ENCODE measurements at regions not wholly inside any gene's neighbourhood (a gene's known extent, or its start where the extent isn't known, plus 50 kb on each side); places are given as distances from the start of the nearest gene placed in this dataset.

DNA sequence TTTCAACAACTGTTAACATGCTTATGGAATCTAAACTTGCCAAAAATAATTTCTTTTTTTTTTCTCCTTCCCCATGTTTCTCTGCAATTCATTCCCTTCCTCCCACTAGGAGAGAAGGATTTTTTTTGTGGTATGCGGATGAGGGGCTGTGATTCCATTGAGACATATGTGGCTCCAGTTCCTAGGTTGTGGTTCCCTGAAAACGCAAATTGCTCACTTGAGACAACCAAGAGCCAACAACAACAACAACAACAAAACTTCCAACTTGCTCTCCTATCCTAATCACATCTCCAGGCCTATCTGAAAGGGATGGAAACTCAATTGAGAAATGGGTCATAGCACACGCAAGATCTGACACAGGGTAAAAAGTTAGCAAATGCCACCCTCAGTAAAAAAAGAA, 406.5 kb upstream of the TGFBR2 start:
- no peak for ATAC-seq
- Mint-ChIP-seq H3K27ac (no peak overlapping the region), H3K36me3 (no peaks in the 10 kb centered on the region), H3K27me3 (no peaks in the 10 kb centered on the region), H3K4me3 (no peak overlapping the region), H3K9me3 (no peaks in the 10 kb centered on the region), H3K4me1 (peaks cover 2 to 6% (median 5%) of the 10 kb centered on the region in 4 donors)
- POLR2A ChIA-PET: interaction anchor here (0.9 to 1.5 kb wide), 3 partner anchors 429 to 551 kb away, joined by 3 to 5 read pairs (median 3); no protein-coding TSS in a partner anchor
- no peak for DNase-seq

DNA sequence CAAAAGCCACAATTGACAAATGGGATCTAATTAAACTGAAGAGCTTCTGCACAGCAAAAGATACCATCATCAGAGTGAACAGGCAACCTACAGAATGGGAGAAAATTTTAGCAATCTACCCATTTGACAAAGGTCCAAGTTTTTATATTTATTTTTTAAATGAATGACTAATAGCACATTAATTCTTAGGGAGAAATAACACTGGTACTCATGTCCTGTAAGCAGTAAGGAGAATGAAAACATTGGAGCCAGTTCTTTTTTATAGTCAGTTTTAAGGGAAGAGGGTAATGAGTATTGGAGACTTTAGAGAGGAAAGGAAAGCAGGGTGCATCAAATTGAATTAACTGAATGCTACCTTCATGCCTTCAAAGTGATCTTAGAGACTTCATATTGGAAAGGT, 404.7 kb upstream of the TGFBR2 start:
- H3K27ac Mint-ChIP-seq: no peak overlapping the region

DNA sequence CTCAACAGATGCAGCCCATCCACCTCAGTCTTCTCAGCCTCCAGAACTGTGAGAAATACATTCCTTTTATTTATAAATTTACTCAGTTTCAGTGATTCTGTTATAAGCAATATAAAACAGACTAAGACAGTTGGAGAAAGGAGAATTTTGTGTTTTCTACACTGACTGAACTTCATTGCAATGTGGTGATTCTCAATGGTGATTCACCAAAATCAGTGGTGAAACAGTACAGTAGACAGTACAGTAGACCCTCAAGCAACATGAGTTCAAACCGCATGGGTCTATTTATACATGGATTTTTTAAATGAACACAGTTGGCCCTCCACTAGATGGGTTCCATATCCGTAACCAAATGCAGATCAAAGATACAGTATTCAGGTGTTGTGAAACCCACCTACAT, 403.1 kb upstream of the TGFBR2 start:
- POLR2A ChIA-PET: interaction anchor here (0.5 kb wide), 1 partner anchor 293 kb away, joined by 3 read pairs; no protein-coding TSS in a partner anchor

More for the DNA sequence above, 404.7 kb upstream of the TGFBR2 start:
- ATAC-seq (no peak), DNase-seq (no peak)
- POLR2A ChIA-PET: no interaction called here
- H3K36me3 Mint-ChIP-seq: no peaks in the 10 kb centered on the region
- H3K4me1 Mint-ChIP-seq: peaks cover 11 to 19% (median 13%) of the 10 kb centered on the region in 4 donors
- no peaks in the 10 kb centered on the region for H3K9me3 Mint-ChIP-seq
- H3K4me3 Mint-ChIP-seq: no peak overlapping the region
- no peaks in the 10 kb centered on the region for H3K27me3 Mint-ChIP-seq

DNA sequence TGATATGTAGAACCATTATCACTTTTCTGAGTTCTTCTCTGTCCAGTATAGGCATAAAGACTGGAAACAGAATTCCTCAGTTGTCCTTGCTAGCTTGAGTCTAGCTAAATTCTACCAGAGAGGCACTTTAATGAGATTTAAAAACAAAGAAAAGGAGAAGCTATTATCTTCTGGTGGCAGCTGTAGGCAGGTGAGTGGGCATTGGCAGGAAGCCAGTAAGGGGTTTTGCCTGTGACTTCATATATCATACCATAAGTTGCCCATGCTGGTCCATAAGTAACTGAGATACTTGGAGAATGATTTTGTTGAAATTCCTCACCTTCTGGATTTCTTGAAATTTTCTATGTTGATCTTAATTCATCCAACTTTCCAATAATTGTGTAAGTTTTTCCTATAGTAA, 402.3 kb upstream of the TGFBR2 start:
- no peak overlapping the region for H3K4me3 Mint-ChIP-seq
- POLR2A ChIA-PET: no interaction called here
- H3K9me3 Mint-ChIP-seq: peaks cover 0 to under 1% (median 0%) of the 10 kb centered on the region in 9 donors
- H3K27me3 Mint-ChIP-seq: no peaks in the 10 kb centered on the region
- DNase-seq: no peak
- H3K27ac Mint-ChIP-seq: no peak overlapping the region
- peaks cover 14 to 20% (median 17%) of the 10 kb centered on the region in 4 donors for H3K4me1 Mint-ChIP-seq
- H3K36me3 Mint-ChIP-seq: no peaks in the 10 kb centered on the region
- no peak for ATAC-seq

More for the DNA sequence above, 403.1 kb upstream of the TGFBR2 start:
- Mint-ChIP-seq H3K4me3 (no peak overlapping the region), H3K4me1 (peaks cover 14 to 22% (median 17%) of the 10 kb centered on the region in 4 donors), H3K9me3 (no peaks in the 10 kb centered on the region), H3K36me3 (no peaks in the 10 kb centered on the region), H3K27ac (no peak overlapping the region), H3K27me3 (no peaks in the 10 kb centered on the region)
- DNase-seq: no peak
- ATAC-seq: no peak

DNA sequence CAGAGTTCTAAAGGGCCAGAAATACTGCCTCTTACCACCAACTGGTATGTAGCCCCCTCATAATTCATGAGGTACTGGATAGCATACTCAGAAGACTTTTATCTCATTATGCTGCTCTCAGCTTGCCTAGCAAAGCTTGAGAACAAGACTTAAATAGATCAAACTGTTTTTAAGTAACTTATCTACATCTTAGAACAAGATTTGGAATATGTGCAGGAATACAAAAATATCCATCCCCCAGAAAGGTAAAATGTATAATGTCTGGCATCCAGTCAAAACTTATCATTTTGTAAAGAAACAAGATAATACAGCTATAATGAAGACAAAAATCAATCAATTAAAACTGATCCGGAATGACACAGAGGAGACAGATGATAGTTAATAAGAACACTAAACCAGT, 400.4 kb upstream of the TGFBR2 start:
- no peak for ATAC-seq
- H3K36me3 Mint-ChIP-seq: no peaks in the 10 kb centered on the region
- no peak for DNase-seq
- peak overlapping the region in 5 of 10 donors; percentile 1 to 37 (median 5) for H3K27ac Mint-ChIP-seq
- POLR2A ChIA-PET: interaction anchor here (1.0 kb wide), 1 partner anchor 452 kb away, joined by 3 read pairs; no protein-coding TSS in a partner anchor
- no peaks in the 10 kb centered on the region for H3K27me3 Mint-ChIP-seq
- H3K4me3 Mint-ChIP-seq: peak overlapping the region in 7 of 10 donors; percentile 46 to 65 (median 56)
- peaks cover 17 to 28% (median 21%) of the 10 kb centered on the region in 4 donors for H3K4me1 Mint-ChIP-seq
- H3K9me3 Mint-ChIP-seq: peaks cover 0 to 4% (median 0%) of the 10 kb centered on the region in 9 donors

DNA sequence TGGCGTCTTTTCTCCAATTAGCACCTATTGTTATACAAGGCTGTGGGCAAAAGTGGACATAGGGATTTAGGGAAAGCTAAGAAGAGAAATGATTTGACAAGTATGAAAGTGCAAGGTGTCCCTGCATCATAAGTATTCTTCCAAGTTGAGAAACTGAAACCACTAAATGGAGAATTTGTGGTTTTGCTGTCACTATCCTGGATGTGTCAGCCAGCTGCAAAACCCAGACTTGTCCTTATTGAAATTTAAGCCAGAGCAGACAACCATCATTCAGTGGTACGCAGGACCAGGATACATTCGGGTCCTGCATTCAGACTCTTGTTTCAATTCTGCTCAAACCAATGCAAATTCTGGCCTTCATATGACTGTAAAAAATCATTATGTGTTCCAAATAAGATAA, 384.8 kb upstream of the TGFBR2 start:
- H3K27ac Mint-ChIP-seq: no peak overlapping the region
- H3K27me3 Mint-ChIP-seq: peaks cover 0 to 2% (median 0%) of the 10 kb centered on the region in 5 donors
- DNase-seq: no peak
- H3K4me3 Mint-ChIP-seq: no peak overlapping the region
- H3K4me1 Mint-ChIP-seq: peaks cover 7 to 11% (median 8%) of the 10 kb centered on the region in 4 donors
- POLR2A ChIA-PET: no interaction called here
- peaks cover 0 to 11% (median 5%) of the 10 kb centered on the region in 9 donors for H3K9me3 Mint-ChIP-seq
- peaks cover 0 to 7% (median 3%) of the 10 kb centered on the region in 3 donors for H3K36me3 Mint-ChIP-seq
- no peak for ATAC-seq

DNA sequence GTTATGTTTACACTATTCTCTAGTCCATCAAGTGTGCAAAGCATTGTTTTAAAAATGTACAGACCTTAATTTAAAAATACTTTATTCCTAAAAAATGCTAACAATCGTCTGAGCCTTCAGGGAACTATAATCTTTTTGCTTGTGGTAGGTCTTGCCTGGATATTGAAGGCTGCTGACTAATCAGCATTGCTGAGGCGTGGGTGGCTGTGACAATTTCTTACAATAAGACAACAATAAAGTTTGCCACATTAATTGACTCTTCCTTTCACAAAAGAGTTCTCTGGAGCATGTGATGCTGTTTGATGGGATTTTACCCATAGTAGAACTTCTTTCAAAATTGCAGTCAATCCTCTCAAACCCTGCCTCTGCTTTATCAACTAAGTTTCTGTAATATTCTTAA, 384.0 kb upstream of the TGFBR2 start:
- Mint-ChIP-seq H3K9me3 (peaks cover 0 to 6% (median 3%) of the 10 kb centered on the region in 9 donors), H3K36me3 (peaks cover 0 to 5% (median 2%) of the 10 kb centered on the region in 3 donors), H3K4me1 (peaks cover 8 to 16% (median 12%) of the 10 kb centered on the region in 4 donors), H3K27ac (no peak overlapping the region), H3K27me3 (peaks cover 0 to 2% (median 0%) of the 10 kb centered on the region in 5 donors), H3K4me3 (no peak overlapping the region)
- DNase-seq (no peak), ATAC-seq (no peak)
- POLR2A ChIA-PET: no interaction called here

DNA sequence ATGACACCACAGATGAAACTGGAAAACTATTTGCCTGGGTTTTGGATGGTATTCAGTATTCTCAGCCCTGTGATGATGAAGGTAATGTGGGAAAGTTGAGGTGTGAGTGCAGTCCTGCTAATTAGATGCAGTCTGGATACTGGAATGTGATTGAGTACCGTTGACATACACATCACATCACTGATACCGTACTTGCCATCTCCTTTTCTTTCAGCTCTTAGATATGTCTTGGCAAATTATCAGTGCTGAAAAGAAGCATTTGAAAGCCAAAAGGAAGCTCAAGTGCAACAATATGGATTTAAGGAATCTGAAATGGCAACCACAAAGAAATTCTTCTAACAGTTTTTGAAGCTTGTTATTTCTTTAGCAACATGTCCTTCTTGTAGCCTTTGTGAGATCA, 381.4 kb upstream of the TGFBR2 start:
- DNase-seq (no peak), ATAC-seq (no peak)
- peaks cover 12 to 25% (median 22%) of the 10 kb centered on the region in 4 donors for H3K4me1 Mint-ChIP-seq
- POLR2A ChIA-PET: interaction anchor here (0.6 kb wide), 1 partner anchor 37 kb away, joined by 3 read pairs; no protein-coding TSS in a partner anchor
- no peaks in the 10 kb centered on the region for H3K36me3 Mint-ChIP-seq
- H3K4me3 Mint-ChIP-seq: no peak overlapping the region
- peaks cover 0 to 2% (median 0%) of the 10 kb centered on the region in 5 donors for H3K27me3 Mint-ChIP-seq
- no peaks in the 10 kb centered on the region for H3K9me3 Mint-ChIP-seq
- no peak overlapping the region for H3K27ac Mint-ChIP-seq

DNA sequence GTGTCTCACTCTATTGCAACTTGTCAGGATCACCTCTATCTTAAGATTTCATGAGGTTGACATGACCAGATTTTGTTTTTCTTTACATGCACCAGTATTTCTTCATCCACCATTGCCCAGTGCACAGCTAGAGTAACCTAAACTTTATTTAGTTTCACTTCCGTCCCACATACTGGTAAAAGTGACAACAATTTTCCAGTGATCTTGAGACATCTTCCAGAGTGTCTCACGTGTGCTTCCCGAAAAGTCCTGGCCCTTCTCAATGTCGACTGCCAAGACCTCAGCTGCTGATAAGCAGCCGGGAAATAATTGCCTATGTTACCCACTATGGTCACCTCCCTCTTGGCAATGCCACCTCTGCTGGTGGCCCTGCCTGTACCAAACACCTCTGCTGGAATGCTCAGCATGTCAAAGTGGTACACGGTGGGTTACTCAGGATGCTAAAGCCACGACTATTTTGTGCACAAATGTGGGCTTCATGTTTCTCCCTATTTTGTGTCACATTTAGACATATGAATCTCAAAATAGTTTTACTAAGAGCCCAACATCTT, 379.7 kb upstream of the TGFBR2 start:
- no peak overlapping the region for H3K4me3 Mint-ChIP-seq
- no peaks in the 10 kb centered on the region for H3K36me3 Mint-ChIP-seq
- POLR2A ChIA-PET: no interaction called here
- no peaks in the 10 kb centered on the region for H3K9me3 Mint-ChIP-seq
- DNase-seq (no peak), ATAC-seq (no peak)
- no peak overlapping the region for H3K27ac Mint-ChIP-seq
- H3K27me3 Mint-ChIP-seq: peaks cover 0 to 2% (median 0%) of the 10 kb centered on the region in 5 donors
- peaks cover 12 to 22% (median 20%) of the 10 kb centered on the region in 4 donors for H3K4me1 Mint-ChIP-seq

DNA sequence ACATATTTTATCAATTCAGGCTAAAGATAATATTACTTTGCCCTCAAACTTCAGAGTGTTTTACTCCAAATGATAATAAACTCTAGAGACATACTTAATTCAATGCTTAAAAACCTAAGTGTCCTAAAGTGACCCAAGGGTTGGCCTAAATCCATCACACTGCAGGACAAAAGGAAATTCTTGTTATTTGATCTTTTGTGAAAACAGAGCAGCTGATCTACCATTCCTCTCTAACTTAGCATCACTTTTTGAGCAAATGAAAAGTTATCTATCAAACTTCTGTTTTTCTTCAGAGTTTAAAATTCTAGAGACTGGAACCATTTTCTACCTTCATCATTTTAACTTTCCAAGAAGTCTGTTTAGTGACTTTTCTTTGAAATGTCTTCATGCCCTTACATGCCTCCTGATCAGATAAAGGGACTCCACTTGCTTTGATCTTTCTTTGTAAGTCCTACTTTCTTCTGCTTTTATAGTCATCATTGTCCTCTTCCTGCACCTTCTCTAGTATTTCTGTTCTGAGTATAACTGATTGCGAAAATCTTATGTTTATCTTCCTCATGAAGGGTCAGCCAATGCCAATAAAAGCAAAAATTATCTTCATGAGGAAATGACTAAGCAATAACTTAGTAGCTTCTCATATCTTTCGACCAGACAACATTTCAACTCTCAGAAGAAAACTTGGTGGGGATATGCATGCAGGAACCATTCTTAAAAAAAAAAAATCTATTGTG, 378.7 kb upstream of the TGFBR2 start:
- ATAC-seq (no peak), DNase-seq (no peak)
- Mint-ChIP-seq H3K9me3 (no peaks in the 10 kb centered on the region), H3K4me1 (peaks cover 12 to 20% (median 19%) of the 10 kb centered on the region in 4 donors), H3K27me3 (peaks cover 0 to 2% (median 0%) of the 10 kb centered on the region in 5 donors), H3K36me3 (no peaks in the 10 kb centered on the region), H3K27ac (peak overlapping the region in 5 of 10 donors; percentile 1 to 76 (median 41)), H3K4me3 (peak overlapping the region in 5 of 10 donors; percentile 42 to 69 (median 61))
- POLR2A ChIA-PET: no interaction called here

DNA sequence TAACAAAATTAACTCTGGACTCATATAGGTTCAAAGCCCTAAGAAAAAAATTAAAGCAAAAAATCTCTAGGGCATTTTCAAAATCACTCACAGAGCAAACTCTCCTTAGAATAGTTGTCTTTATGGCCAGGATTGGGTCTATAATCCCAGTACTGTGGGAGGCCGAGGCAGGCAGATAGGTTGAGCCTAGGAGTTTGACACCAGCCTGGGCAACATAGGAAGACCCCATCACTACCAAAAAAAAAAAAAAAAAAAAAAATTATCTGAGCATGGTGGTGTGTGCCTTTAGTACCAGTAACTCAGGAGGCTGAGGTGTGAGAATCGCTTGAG, 378.1 kb upstream of the TGFBR2 start:
- Mint-ChIP-seq H3K27me3 (no peaks in the 10 kb centered on the region), H3K27ac (peak overlapping the region in 2 of 10 donors; percentile 12 to 76), H3K9me3 (no peaks in the 10 kb centered on the region), H3K4me3 (peak overlapping the region in 4 of 10 donors; percentile 42 to 62 (median 56)), H3K36me3 (no peaks in the 10 kb centered on the region), H3K4me1 (peaks cover 12 to 20% (median 17%) of the 10 kb centered on the region in 4 donors)
- POLR2A ChIA-PET: no interaction called here
- ATAC-seq: no peak
- no peak for DNase-seq

DNA sequence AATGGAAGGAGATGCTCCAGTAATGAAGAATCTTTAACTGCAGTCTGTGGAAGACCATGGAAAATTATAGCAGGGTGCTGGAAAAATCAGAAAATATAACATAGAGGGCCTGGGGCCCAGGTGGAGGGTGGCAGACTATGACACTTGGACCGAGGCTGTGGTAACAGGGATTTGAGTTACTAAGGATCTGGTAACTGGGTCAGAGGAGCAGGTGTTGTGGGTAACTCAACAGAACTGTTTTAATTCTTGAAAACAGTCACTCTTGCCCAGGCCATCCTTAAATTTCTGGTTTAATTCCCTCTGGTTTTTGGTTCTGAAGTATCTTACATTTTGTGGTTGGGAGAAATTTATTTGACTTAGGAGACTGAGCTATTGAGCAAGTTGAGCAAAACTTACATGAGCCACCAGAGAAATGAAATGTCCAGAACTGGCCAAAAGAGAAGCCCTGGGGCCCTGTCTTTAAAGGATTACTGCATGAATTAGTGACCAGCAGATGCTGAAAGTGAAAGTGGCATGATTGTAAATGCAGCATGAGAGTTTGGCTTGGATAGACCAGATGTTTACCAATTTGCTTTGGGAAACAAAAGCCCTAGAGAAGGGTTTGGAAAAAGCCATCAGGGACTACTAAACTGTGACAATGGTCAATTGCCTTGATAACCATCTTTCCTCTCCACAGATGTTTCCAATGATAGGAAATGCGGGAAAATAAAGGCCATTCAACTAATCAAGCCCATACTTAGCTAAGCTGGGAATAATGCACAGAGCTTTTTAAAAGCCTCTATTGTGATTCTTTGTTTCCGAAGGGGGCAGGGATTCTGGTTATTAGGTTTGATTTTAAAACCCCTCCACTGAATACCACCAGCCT, 374.9 kb upstream of the TGFBR2 start:
- Mint-ChIP-seq H3K9me3 (no peaks in the 10 kb centered on the region), H3K27ac (peak overlapping the region in 1 of 10 donors; percentile 37), H3K27me3 (no peaks in the 10 kb centered on the region), H3K4me3 (no peak overlapping the region), H3K4me1 (peaks cover 8 to 15% (median 14%) of the 10 kb centered on the region in 4 donors), H3K36me3 (no peaks in the 10 kb centered on the region)
- POLR2A ChIA-PET: no interaction called here
- ATAC-seq: no peak
- DNase-seq: no peak
